GM21737 (cell line): ENCODE measurements at regions not wholly inside any gene's neighbourhood (a gene's known extent, or its start where the extent isn't known, plus 50 kb on each side); places are given as distances from the start of the nearest gene placed in this dataset.

Experiments
- ATAC-seq: cut with Tn5 transposase; IDR thresholded peaks from one replicate; pipeline ENCODE4 v1.9.1; 2021; ENCODE audit warnings: mild to moderate bottlenecking, moderate library complexity; ENCODE audit not compliant: unreplicated experiment

DNA sequence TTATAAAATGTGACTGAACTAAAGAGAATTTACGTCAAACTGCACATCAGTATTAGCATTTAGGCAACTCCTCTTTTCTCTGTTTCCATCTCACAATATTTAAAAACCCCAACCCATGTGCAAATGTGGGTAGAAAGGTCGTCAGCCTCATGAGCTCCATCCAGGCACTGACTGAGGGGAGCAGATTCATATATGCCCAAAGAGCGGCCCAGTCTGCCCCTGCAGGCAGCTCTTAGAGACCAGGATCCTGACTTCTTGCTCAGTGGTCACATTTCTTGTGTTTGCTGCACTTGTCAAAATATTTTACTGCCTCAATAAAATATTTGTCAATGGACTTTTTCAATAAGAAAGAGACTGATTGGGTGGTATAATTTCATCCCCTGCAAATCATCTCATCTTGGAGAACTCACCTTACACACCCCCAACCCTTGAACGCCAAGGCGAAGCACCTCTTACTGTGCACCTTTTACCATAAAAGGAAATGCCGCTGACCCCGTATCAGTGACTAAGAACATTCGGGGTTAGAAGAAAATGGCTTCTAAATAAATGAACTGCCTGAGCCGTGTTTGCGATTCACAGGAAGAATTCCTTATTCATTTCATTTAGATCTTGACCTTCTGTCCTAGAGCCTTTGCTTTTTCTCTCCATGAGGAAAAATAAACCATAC is 418.8 kb downstream of the BCL11B start:
- ATAC-seq = no peak

DNA sequence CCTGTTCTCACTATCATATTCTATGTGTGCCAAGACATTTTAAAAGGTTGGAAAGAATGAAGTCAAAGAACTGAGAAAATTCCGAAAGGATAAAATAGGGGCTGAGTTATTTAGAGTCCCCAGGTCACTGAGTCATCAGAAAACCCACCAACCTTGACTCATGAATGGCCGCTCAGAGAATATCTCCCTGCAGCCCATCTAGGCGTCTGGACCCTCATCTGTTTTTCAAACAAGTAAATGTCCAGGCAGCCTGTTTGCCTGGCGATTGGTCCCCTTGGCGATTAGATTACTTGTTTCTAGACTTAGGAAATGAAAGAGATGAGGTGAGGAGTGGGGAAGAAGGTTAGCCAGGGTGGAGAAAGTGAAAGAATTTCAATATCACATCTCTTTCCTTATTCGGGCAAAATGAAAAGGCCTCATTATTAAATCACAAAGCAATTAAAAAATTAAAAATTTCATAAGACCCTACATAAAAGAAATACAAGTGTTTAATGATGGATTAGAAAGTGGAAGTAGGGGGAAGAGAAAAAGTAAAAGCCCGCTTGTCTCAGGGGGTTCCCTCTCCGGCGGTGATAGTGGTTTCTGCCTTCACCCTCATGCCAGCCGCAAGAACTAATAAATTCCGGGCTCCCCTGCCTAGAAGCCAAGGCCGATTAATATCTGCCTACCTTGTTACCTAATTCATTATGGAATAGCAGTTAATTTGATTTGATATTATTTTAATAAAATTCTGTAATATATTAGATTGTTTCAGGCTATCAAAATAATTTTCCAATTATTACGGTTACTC is 415.9 kb downstream of the BCL11B start:
- no peak for ATAC-seq

DNA sequence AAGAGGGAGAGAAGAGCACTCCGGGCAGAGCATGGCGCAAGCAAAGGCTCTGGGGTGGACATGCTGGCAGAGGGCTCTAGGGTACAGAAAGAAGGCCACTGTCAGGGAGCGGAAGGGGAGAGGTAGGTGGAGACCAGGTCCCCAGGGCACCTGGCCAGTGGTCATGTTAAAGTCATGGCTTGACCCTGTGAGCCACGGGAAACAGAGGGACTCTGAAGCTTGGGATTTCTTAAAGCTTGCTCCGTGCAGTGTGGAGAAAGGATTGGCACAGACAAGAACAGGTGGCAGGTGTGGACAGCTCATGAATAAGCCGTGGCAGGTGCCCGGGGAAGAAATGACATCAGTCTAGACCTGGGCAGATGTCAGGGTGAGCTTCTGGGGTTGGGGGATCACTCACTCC is 413.8 kb downstream of the BCL11B start:
- no peak for ATAC-seq

DNA sequence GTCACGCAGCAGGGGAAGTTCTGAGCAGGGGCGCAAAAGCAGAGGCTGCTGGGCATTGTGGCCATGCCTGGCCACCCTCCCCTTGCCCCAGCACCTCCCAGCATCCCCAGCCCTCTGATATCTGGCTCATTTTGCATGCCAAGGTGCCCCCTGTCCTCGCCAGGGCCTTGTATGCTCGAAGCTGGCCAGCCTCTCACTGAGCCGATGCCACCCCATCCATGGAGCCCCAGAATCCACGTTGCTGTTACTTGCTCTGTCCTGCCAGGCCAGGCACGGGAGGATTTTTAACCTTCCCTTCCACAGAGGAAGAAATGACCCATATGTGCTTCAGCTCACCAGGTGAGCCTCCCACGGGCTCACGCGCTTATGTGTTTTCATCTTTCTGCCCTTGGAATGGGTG is 413.4 kb downstream of the BCL11B start:
- ATAC-seq = no peak

DNA sequence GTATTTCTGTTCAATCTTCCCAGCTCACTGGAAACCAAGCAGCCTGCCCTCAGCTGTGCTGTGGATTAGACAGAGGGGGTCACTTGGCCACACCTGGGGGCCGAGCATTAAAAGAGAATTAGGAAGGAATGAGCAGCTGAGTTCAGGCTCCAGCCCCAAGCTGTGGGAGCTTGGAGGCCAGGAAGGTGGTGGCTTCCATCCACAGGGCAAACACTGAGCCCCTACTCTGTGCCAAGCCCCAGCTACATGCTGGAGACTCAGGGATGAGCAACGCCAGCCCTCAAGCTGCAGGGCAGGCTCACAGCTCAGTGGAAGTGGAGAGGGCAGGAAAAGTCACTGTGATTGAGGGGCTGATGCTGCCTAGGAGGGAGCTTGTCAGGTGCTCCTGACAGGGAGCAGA is 412.7 kb downstream of the BCL11B start:
- no peak for ATAC-seq

DNA sequence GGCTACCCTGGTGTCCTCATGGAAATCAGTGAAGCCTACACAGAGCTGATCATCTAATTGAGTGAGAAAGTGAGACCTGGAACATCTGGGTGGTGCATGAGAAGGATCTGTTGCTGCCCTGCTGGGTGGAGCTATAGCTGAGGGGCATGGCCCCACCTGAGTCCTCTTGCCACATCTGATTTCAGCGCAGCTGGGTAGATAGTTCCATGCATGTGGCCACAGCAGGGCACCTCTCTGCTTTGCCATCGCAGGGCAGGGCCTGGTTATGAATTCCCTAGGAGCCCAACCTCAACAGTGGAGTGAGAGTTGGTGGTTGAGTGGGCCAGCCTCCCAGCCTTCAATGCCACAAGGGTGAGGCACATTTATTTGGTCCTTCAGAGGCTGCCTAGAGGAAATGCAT is 407.8 kb downstream of the BCL11B start:
- no peak for ATAC-seq

DNA sequence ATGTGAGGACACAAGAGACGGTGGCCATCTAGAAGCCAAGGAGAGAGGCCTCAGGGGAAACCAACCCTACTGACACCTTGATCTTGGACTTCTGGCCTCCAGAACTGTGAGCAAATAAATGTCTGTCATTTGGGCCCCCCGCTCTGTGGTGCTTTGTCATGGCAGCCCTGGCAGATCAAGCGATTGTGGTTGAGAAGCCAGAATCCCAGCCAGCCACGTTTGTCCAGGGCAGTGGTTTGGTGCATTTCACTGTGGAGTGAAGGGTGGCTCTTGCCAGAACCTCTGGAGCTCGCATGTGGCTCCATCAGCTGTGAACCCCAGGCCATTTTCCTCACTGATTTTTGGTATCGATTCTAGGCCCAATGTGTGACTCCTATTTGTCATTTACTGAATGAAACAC is 404.9 kb downstream of the BCL11B start:
- no peak for ATAC-seq

DNA sequence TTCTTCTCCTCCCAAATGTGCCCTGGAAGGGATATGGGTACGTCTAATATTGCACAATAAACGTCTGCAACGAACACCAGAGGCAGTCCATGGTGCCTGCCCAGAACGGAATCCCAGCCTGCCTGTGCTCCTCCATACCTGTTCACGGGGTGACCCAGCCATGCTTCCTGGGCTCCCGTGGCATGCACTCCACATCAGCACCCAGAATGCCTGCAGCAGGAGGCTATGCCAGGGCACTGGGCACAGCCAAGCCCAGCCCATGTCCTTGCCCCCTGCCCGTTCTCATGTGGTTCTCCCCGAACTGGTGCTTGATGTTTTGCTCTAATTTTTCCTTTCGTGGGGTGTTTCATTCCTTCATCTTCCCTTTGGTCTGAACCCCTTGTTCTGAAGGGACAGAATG is 404.3 kb downstream of the BCL11B start:
- no peak for ATAC-seq

DNA sequence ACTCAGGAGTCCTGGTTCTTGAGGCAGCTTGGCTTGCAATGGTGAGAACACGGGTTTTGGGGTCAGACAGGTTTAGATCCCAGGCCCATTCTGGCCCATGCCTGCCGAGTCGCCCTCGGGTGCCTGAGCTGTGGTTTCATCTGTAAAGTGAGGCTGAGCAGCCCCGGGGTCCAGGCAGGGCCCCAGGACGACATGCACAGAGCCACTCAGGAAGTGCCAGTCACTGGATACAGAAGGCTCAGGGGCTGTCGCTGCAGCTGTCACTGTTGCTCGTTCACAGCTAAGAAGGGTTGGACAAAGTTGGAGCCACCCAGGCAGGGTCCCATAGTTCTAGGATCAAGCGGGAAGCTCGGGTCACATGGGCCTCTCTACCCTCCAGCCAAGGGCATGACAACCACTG is 403.1 kb downstream of the BCL11B start:
- no peak for ATAC-seq

DNA sequence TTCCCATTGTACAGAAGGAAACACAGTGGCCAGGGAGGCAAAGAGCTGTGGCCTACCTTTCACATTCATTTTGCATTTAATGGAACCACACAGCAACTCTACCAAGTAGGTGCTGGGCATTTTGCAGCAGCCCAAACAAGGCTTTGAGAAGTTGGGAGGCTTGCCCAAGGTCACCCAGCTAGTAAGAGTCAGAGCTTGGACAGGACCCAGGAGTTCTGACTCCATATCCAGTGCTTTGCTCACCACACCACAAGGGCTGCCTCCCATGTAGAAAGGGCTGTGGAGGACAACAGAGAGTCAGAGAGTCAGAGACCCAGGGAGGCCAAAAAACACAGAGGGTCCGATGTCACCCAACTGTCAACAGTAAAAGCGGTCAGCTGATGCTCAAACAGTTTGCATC is 400.2 kb downstream of the BCL11B start:
- ATAC-seq = no peak

DNA sequence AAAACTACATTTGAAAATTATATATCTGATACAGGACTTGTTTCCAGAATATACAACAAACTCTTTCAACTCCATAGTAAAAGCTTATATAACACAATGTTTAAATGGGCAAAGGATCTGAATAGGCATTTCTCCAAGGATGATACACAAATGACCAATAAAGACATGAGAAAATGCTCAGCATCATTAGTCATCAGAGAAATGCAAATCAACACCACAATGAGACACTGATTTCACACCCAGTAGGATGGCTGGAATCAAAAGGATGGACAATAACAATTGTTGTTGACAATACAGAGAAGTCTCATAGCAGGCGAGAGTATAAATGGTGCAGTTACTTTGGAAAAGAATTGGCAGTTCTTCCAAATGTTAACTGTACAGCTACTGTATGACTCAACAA is 394.9 kb downstream of the BCL11B start:
- ATAC-seq = no peak

DNA sequence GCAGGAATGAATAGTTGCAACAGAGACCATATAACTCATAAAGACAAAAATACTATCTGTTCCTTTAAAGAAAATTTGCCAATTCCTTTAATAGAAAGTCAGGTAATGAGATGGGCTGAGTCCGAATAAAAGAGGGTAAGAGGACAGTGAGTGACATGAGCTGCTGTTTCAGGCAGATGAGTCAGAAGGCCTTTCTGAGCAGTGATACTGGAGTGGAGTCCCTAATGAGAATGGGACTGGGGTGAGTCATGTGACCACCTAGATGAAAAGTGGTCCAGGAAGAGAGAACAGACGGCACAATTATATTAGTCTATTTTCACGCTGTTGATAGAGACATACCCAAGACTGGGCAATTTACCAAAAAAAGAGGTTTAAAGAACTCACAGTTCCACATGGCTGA is 393.7 kb downstream of the BCL11B start:
- no peak for ATAC-seq

DNA sequence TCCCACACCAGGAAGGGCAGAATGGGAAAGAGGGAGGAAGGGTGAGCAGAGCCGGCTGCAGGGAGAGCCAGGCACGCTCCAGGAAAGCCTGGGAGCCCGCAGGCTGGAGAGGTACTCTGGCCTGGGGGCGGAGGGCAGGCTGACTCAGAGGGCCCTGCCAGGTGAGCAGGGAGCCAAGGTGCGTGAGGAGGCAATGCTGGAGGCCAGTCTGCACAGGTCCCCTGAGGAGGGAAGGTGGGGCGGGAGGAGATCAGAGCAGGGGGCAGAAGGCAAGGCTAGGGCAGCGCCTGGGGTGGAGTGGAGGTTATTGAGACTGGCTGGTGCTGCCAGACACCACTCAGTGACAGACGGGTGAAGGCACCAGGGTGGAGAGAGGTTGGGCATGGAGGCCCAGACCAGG is 385.0 kb downstream of the BCL11B start:
- ATAC-seq = no peak

DNA sequence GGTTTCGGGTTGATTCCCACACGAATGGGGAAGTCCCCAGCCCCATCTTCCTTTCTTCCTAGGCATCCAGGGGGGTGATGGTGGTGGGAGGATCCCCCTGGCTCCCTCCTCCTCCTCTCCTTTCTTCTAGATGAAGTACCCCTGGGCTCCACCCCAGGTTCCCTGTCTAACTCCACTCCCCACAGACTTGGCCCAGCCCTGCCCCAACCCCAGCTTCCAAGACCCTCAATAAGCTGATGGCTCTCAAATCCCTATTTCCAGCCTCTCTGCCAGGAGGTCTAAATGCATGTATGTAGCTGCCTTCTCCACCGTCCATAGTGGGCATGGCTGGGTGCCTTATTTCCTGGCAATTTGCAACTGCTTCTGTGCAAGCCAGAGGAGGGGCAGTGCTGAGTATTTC is 383.7 kb downstream of the BCL11B start:
- no peak for ATAC-seq

DNA sequence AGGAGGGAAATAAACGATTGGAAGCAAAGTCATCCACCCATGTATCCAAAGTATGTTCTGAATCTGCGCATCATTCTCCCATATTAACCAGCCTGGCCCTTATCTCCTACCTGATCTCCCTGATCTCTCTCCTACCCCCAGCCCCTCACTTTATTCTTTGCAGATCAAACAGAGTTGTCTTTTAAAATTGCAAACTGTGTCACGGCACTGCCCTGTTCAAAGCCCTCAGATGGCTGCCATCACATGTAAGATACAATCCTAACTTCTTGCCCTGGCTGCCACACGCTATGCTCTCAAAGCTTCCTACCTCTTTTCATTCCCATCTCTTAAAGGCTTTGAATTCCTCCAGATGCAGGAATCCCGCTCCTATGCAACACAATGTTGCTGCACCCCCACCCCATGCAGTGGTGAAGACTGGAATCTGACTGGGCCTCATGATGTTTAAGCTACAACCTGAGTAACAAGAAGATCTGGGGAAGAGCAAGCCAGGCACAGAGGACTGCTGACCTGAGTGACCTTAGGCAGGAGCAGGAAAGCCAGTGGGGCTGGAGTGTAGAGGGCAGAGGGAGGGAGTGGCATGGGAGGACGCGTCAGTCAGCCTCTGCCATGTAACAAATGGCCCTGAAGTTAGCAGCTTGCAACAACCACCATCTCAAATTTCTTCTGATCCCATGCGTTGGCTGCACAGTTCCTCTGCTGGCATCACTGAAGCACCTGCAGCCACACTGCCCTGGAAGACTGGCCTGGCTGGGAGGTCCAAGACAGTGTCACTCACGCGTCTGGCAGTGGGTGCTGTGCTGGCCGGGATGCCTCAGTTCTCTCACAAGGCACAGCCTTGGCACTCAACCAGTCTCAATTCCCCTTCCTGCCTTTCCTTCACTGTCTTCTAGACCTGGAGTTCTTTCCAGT is 382.8 kb downstream of the BCL11B start:
- no peak for ATAC-seq

DNA sequence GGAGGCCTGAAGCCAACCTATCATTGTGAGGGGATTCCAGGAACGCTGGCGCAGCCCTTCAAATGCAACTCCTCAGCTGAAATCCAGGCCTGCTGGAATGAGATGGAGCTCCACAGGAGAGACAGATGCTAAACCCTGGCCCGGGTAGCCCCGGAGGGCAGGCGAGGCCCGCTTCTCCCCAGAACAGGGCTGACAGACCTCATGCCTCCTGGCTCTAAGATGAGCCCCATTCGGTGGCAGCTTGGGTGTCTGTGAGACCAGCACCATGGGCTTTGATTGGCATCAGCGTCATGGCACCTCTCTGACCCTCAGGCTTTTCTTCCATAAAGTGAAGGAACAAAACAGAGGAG is 382.2 kb downstream of the BCL11B start:
- no peak for ATAC-seq

DNA sequence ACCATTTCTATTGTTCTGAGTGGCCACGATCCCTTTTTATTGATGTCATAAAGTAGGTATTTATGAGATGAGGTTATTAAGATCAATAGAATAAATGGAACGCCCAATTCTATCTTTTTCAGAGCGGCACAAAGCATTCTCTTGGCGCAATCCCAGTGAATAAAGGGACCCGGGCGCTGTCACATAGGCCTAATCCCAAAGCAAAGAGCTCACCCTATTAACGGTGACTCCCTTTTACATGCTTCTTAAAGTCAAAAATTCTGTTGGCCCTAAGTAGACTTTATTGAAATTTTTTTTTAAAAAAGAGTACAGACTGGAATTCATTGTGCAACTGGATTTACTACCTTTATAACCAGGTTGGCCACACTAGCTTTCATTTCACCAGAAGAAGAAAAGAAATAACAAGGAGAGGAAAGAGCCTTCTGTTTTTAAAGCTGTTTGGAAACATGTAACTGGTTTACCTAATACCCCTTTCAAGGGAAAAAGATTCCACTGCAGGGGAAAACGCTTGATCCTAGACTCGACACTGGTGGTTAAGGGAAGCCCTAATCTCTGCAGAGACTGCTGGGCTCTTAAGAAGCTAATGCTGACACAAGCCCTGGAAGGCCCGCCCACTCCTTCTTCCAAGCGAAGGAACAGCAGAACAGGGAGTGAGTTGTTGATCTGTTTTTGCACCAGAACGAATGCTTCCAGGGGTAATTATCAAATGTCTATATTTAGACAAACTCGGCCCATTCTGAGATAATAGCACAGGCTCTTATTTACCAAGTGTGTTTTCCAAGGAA is 381.2 kb downstream of the BCL11B start:
- ATAC-seq = no peak

DNA sequence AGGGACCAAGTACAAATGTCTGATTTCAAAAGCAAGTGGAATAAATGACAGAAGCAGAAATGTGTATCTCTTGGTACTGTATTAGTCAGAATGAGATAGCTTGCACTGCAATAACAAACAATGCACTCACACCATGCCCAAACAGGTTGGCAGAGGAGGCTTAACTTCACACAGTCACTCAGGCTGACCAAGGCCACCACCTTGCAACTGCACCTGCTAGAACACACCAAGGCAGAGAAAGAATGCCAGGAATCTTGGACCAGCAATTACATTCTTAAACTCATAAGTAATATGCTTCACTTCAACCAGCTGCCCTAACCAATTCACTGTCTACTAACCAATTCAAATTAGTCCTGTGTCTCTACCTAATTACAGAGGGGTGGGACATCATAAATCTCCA is 378.3 kb downstream of the BCL11B start:
- ATAC-seq = no peak

DNA sequence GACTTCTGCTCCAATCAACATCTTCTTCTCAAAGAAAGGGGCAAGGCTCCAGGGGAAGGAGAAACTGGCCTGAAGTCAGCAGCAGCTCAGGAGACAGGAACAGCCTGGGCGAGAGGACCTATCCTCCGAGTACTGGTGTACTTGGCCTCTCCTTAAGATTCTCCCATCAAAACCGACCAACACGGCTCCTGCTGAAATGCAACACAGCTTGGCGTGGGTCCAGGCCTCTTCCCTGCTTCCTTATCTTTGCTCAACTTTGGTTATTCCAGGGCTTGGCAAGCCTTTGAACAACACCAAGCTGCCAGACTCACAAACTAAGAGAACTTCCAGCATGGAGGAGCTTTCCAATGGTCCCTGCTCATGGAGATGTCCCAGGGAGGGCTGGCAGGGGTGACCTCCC is 377.4 kb downstream of the BCL11B start:
- no peak for ATAC-seq

DNA sequence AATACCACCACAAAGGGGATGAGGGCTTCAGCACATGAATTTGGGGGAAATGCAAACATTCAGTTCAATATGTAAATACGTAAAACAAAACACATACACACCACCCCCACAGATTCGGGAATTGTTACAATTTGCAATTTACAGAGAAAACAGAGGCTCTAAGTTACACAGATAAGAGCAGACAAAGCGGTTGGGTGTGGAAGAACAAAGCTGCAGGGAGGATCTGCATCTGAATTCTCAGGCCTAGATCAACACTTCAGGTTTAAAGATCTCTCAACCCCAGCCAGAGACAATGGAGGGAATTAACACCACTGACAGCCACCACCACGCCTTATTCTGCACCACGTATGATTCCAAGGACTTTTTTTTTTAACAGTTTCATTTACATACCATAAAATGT is 375.5 kb downstream of the BCL11B start:
- ATAC-seq = no peak
